Stomach smooth muscle (tissue), 2 donors: ENCODE measurements at regions not wholly inside any gene's neighbourhood (a gene's known extent, or its start where the extent isn't known, plus 50 kb on each side); places are given as distances from the start of the nearest gene placed in this dataset.
"Not testable (repeated sequence)": the region's sequence is repeated elsewhere in the genome, so short reads cannot be mapped to it uniquely, and the experiment has no call there.

Source experiments
- H3K27ac ChIP-seq: one replicate; pipeline ENCODE4 v1.7.0; 2013; ENCODE audit warnings: mild to moderate bottlenecking, low read length, inconsistent platforms
- H3K27me3 ChIP-seq, 2 donors: one replicate each; pipeline ENCODE4 v1.7.0; 2013; ENCODE audit warnings: low read length in 2 of 2; ENCODE audit not compliant: insufficient read depth in 2 of 2, control insufficient read depth in 1 of 2
- H3K36me3 ChIP-seq, 2 donors: one replicate each; pipeline ENCODE4 v1.7.0; 2013; ENCODE audit warnings: low read length in 2 of 2; ENCODE audit not compliant: control insufficient read depth in 2 of 2, insufficient read depth in 2 of 2
- H3K4me1 ChIP-seq: one replicate; pipeline ENCODE4 v1.7.0; 2013; ENCODE audit warnings: low read length; ENCODE audit not compliant: control insufficient read depth, insufficient read depth
- H3K4me3 ChIP-seq, 2 donors: one replicate each; pipeline ENCODE4 v1.7.0; 2013; ENCODE audit warnings: low read length in 2 of 2
- H3K9ac ChIP-seq, 2 donors: one replicate each; pipeline ENCODE4 v1.7.0; 2013; ENCODE audit warnings: low read length in 2 of 2, mild to moderate bottlenecking in 1 of 2
- H3K9me3 ChIP-seq, 2 donors: one replicate each; pipeline ENCODE4 v1.7.0; 2013; ENCODE audit warnings: low read length in 2 of 2; ENCODE audit not compliant: control insufficient read depth in 2 of 2
- donor health status: healthy.
- donor health status: Pancreatic carcinoma.

- not testable (repeated sequence) for H3K27me3 ChIP-seq, H3K27ac ChIP-seq, H3K9ac ChIP-seq, H3K4me1 ChIP-seq, H3K4me3 ChIP-seq, H3K36me3 ChIP-seq, H3K9me3 ChIP-seq
Measured at GRCh38 chr14:105684056-105684455, 157.7 kb downstream of the TMEM121 start.

DNA sequence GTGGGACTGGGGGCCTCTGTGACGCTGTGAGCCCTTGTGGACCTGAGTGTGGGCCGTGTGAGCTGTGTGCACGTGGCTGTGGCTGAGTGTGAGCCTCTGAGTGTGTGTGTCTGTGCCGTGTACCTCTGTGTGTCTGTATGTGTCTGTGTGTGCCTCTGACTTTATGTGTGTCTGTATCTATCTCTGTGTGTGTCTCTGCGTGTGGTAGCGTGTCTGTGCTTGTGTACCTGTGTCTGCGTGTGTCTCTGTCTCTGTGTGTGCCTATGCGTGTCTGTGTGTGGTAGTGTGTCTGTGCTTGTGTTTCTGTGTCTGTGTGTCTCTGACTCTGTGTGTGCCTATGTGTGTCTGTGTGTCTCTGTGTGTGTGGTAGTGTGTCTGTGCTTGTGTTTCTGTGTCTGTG is 158.2 kb downstream of the TMEM121 start:
- not testable (repeated sequence) for H3K27me3 ChIP-seq, H3K4me3 ChIP-seq, H3K9ac ChIP-seq, H3K27ac ChIP-seq, H3K4me1 ChIP-seq, H3K9me3 ChIP-seq, H3K36me3 ChIP-seq

GRCh38 chr14:105685003-105685402 is 158.6 kb downstream of the TMEM121 start:
- Histone ChIP-seq H3K9me3 (no peaks in the 10 kb centered on the region), H3K4me3 (no peak overlapping the region), H3K27ac (no peak overlapping the region), H3K36me3 (no peaks in the 10 kb centered on the region), H3K9ac (no peak overlapping the region), H3K27me3 (no peaks in the 10 kb centered on the region), H3K4me1 (no peaks in the 10 kb centered on the region)

GRCh38 chr14:105685605-105686004 is 159.2 kb downstream of the TMEM121 start:
- H3K9ac ChIP-seq, H3K4me1 ChIP-seq, H3K27me3 ChIP-seq, H3K36me3 ChIP-seq, H3K4me3 ChIP-seq, H3K9me3 ChIP-seq, H3K27ac ChIP-seq: not testable (repeated sequence)

DNA sequence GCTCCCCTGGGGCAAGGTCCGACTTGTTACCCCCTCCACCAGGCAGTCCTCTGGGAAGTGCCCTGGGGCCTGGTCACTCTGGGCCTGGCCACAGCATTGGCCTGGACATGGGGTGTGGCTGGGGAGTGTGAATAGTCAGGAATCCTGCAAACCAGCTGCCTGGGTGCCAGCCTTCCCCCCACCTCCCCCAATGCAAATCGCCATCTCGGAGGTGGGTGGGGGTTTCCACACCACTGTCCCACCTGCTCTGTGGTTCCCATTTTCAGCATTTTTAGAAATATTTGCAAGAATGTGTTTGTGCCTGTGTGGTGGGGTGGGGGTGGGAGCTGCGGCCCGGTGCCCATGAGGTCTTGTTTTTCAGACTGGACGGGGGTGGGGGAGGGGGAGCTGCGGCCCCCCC is 159.7 kb downstream of the TMEM121 start:
- not testable (repeated sequence) for H3K36me3 ChIP-seq, H3K27me3 ChIP-seq, H3K9me3 ChIP-seq, H3K4me1 ChIP-seq, H3K4me3 ChIP-seq, H3K27ac ChIP-seq, H3K9ac ChIP-seq

DNA sequence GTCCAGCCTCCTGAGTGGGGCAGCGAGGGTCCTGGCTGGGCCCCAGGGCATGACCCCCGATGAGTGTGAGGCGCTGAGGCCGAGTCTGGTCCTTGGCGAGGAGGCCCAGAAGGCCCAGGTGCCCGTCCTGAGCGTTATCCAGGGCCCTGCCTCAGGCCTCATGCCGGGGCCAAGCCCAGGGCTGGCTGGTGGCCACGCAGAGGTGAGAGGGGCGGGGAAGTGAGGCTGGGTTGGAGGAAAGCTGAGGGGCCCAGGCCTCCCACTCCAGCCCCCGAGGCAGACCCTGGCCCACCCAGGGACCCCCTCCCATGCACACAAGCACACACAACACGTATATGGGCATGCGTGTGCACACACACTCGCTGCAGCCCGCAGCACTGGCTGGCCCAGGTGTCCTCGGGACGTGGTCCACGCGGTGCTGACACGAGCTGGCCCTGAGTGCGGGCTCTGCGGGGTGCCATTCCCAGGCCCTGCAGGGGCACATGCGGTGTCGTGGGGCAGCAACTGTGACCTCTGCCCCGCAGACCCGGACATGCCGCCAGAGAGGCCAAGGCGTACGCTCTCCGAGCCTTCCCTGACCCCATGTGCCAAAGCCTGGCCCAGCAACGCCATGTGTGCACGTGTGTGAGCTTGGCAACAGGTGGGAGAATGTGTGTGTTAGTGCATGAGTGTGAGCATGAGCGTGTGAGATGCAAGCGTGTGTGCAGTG is 160.2 kb downstream of the TMEM121 start:
- not testable (repeated sequence) for H3K9me3 ChIP-seq, H3K4me3 ChIP-seq, H3K36me3 ChIP-seq, H3K27me3 ChIP-seq, H3K27ac ChIP-seq, H3K4me1 ChIP-seq, H3K9ac ChIP-seq

DNA sequence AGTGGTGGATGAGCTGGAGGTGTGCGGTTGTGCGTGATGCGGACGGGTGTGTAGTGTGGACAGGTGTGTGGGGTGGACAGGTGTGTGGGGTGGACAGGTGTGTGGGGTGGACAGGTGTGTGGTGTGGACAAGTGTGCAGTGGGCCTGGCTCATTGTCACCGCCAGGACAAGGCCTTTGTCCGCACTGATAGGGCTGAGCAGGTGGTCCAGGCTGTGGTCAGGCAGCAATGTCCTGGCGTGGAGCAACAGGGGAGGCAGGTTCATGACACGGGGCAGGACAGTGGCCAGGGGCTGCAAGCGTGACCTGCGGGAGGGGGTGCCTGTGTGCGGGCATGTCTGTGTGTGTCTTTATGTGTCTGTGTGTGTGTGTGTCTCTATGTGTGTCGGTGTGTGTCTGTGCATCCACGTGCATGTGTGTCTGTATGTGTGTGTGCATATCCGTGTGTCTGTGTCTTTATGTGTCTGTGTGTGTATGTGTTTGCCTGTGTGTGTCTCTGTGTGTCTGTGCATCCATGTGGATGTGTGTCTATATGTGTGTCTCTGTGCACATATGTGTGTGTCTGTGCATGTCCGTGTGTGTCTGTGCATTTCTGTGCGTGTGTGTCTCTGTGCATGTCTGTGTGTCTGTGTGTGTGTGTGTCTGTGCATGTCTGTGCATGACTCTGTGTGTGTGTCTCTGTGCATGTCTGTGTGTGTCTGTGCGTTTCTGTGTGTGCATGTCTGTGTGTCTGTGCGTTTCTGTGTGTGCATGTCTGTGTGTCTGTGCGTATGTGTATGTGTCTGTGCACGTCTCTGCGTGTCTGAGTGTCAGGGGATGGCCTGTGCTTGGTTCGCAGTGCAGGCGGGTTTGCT is 161.0 kb downstream of the TMEM121 start:
- H3K4me3 ChIP-seq, H3K9ac ChIP-seq, H3K27me3 ChIP-seq, H3K27ac ChIP-seq, H3K36me3 ChIP-seq, H3K4me1 ChIP-seq, H3K9me3 ChIP-seq: not testable (repeated sequence)

- H3K9ac ChIP-seq, H3K4me3 ChIP-seq, H3K36me3 ChIP-seq, H3K27me3 ChIP-seq, H3K9me3 ChIP-seq, H3K27ac ChIP-seq, H3K4me1 ChIP-seq: not testable (repeated sequence)
Measured at GRCh38 chr14:105688023-105688351, 161.6 kb downstream of the TMEM121 start.

- not testable (repeated sequence) for H3K27ac ChIP-seq, H3K9me3 ChIP-seq, H3K27me3 ChIP-seq, H3K4me3 ChIP-seq, H3K4me1 ChIP-seq, H3K36me3 ChIP-seq, H3K9ac ChIP-seq
Measured at GRCh38 chr14:105688664-105689221, 162.4 kb downstream of the TMEM121 start.

GRCh38 chr14:105689722-105690121 is 163.3 kb downstream of the TMEM121 start:
- Histone ChIP-seq H3K4me3 (no peak overlapping the region), H3K27me3 (no peaks in the 10 kb centered on the region), H3K27ac (no peak overlapping the region), H3K36me3 (no peaks in the 10 kb centered on the region), H3K9me3 (no peaks in the 10 kb centered on the region), H3K4me1 (no peaks in the 10 kb centered on the region), H3K9ac (no peak overlapping the region)

- no peak overlapping the region for H3K27ac ChIP-seq
- no peak overlapping the region for H3K4me3 ChIP-seq
- H3K36me3 ChIP-seq, result no peaks in the 10 kb centered on the region
- H3K9ac ChIP-seq, result no peak overlapping the region
- H3K9me3 ChIP-seq, result no peaks in the 10 kb centered on the region
- no peaks in the 10 kb centered on the region for H3K4me1 ChIP-seq
- no peaks in the 10 kb centered on the region for H3K27me3 ChIP-seq
Measured at GRCh38 chr14:105690671-105691070, 164.3 kb downstream of the TMEM121 start.
